NCI-H2029 (cell line): ENCODE measurements at regions not wholly inside any gene's neighbourhood (a gene's known extent, or its start where the extent isn't known, plus 50 kb on each side); places are given as distances from the start of the nearest gene placed in this dataset.
"Not testable (repeated sequence)": the region's sequence is repeated elsewhere in the genome, so short reads cannot be mapped to it uniquely, and the experiment has no call there.

Experiments used
- DNase-seq: peaks from one replicate; lab custom pipeline; 2025; lab: John Stamatoyannopoulos, UW

DNA sequence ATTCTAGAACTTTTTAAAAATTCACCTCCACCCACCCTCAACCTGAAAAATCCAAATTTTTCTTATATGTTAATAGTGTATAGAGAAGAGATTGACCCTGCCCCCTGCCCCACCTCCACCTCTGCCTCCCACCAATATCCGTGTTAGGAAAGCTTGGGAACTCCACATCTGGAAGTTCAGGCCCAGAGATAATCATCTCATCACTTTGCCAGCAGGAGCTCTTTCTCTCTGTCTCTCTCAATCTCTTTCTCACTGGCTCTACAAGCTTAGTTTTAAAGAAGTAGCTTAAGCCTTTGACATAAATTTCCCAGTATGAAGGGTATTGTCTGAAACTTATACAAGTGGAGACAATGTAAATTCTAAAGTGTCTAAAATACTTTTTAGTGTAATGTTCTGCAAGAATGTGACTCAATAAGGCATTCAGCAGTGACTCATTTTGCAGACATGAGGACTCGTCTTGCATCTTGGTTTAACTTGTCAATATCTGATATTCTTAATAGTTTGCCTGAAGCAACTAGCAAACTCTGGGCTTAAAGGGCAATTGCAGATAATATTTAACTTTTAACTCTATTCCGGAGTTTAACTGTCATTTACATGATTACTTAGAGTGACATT, 299.8 kb upstream of the EPHA3 start:
- DNase-seq, result no peak

DNA sequence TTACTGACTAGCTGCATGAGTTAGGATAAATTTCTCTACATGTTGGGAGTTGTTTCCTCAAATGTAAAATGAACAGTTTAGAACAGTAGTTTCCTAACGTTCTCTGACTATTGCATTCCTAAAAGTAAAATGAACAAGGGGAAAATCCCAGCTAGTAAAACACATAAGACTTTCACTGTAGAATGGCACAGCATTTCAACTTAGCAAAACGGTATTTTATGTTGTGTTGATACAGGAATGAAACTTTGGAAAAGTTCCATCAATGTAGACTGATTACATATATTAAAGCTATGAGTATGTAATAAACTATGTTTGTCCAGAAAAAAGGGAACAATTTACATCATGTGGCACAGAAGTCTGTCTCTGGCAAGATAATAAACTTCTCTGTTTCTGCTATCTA, 297.4 kb upstream of the EPHA3 start:
- no peak for DNase-seq

DNA sequence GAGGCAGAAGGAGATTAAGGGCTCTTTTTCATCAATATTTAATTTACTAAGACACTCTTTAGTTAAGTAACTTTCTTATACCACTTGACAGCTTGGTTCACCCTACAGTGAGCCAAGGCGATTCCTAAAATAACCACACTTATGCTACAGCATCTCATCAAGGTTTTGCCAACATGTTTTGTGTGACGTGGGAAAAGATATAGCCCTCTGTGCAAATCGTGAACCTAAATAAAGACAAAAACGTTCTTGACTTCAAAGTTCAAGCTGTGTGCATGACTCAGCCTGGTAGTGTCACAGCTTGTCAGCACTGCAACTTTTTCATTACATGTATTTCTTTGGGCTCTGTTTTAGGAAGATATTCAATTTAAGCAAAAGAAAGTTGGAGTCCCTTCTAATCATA, 297.0 kb upstream of the EPHA3 start:
- no peak for DNase-seq

DNA sequence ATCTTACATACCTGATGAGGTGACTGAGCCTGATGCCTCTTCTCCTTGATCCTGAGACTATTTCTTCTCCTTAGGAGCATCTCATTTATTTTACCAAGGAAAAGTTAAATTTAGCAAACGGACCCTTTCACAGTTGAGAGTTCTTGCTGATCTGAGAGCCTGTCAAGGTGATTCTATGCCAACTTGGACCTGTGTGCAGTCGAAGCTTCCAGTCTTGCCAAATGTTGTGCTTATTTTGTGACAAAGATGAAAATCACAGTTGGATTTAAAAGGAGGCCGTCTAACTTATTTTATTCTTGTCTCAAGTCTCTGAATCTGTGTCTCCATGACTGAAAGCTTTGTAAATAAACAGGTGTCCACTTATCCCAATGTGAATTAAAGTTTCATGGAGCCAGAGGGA, 296.3 kb upstream of the EPHA3 start:
- no peak for DNase-seq

DNA sequence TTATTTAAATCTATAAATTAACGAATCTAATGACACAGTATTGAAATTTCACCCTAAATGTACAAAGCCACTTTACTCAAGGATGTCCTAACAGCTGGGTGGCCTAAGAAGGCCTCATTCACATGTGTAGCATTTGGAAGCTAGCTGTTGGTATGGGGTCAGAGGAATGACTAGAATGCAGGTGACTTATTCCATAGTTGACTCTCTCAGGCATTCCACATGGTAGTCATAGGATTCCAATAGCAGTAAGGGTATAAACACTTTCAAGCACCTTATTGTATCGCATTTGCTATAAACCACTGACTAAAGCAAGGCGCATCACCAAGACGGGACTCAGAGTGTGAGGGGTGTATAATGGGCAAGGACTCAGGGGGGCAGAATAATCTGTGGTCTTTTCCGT, 294.8 kb upstream of the EPHA3 start:
- DNase-seq, result no peak

DNA sequence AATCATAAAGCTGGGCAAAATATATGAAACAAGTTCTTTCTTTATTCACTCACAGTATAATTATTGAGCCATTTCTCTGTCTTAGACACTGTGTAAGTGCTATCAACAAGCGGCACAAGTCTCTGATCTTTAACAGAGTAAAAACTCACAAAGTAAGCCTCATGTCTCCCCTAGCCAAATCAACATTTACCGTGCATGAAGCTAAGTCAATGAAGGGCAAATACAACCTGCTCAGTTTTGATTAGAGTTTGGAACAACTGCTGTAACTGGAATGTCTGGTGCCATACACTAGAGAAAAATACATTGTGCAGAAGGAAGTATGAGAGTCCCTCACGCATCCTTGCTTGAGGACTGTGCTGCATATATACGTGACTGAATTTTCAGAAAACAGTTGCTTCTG, 291.0 kb upstream of the EPHA3 start:
- no peak for DNase-seq

DNA sequence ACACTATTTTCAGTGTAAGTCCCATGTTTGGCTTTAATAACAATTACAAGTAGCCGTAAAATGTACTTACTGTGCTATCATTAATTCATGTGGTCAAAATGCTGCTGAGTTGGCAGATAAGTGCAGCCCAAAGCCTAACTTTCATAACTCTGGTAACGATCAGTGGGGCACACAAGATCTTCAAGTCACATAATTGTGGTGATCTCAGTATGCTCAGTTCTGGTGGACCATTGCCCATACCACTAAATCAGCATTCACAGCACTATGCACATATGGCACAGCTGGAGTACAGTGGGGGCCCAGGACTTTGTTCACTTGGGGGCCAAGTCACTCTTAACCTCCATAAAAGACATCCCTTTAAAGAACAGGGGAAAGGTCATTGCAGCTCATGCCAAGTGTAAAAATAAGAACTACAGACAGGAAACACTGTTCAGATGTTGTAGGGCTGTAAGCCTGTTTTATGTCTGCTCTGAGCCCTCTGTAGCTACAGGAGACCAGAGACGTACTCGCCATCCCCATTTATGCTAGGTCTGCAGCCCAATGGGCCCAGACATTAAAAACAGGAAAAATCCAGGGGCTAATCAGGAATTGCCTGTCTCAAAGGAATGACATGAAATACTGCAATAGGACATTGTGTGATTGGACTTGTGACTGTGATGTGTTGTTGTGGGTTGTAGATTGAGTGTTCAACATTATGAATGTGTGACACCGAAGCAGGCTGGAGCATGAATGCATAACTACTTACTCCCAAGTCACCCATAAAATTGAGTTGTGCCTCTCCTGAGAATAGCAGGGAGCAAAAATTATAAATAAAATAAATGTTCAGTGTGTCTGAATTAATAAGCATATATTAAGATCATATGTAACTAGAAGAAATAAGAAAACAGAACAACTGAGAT, 282.5 kb upstream of the EPHA3 start:
- no peak for DNase-seq

DNA sequence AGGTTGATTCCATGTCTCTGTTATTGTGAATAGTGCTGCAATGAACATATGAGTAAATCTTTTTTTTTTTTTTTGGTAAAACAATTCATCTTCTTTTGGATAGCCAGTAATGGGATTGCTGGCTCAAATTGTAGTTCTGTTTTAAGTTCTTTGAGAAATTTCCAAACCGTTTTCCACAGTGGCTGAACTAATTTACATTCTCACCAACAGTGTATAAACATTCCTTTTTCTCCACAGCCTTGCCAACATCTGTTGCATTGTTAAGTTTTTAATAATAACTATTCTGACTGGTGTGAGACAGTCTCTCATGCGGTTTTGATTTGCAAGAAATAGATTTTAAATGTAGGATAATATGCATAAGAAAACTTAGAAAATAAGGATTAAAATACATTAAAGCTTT, 279.0 kb upstream of the EPHA3 start:
- no peak for DNase-seq

DNA sequence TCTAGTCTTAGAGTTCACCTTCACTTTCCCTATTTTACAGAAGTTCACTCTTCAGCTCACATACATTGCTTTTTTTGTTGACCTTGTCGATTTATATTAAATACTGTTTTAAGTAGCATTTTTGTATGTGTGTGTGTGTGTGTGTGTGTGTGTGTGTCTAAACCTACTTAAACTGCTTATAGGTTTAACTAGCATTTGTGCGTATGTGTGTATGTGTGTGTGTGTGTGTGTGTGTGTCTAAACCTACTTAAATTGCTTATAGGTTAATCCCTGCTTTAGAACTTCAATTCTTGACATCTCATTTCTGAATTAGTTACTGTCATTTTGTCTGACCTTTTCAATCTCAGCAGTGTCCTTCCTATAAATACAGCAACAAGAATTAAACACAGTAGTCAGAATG, 254.8 kb upstream of the EPHA3 start:
- DNase-seq, result no peak

DNA sequence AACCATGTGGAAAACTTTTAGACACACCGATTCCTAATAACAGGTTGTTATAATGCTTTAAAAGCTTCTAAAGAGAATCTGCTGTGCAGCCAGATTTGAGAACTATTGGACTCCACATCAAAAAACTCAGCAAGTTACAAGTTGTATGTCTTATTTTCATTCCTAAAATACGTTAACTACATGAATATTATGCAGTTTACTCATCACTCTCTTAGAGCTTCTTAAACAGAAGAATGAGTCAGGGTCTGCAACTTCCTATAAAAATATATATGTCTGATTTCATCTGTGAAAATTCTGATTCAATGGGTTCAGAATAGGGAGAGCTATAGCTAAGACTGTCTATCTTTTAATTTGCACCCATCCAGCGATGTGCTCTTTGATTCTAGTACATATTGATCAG, 244.2 kb upstream of the EPHA3 start:
- no peak for DNase-seq

DNA sequence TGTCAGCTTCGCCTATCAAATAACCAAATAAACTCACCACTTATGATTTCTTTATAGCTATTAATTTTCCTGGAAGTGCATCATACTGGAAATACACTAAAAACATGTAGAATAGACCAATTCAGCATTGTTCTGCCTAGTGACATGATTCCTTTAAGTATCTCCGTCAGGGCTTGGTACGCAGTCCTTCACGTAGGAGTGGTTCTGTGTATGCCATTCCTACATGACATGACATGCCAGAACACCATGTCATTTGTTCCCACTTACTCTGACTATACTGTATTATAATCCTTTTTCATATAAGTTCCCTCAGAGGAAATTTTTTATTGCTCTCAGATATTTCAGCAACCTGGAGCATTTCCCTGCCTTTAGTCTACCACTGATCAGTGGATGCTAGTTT, 230.7 kb upstream of the EPHA3 start:
- DNase-seq, result no peak

DNA sequence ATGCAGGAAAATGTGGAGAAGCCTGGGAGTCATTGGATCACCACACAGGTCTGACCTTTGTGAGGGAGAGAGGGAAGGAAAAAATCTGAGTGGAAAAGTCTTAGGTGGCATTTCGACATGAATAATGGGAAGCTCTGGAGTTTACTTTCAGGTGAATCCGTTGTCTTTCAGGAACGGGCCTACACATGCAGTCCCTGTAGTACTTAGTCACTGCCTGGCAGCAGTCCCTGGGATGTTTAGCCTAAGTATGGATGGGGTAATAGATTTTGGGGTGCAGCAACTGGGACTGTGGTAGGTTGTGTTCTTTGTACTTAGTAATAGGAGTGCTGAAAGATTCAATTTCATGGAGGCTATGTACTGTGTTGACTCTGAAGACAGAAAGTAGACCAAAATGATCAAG, 227.5 kb upstream of the EPHA3 start:
- DNase-seq, result no peak

DNA sequence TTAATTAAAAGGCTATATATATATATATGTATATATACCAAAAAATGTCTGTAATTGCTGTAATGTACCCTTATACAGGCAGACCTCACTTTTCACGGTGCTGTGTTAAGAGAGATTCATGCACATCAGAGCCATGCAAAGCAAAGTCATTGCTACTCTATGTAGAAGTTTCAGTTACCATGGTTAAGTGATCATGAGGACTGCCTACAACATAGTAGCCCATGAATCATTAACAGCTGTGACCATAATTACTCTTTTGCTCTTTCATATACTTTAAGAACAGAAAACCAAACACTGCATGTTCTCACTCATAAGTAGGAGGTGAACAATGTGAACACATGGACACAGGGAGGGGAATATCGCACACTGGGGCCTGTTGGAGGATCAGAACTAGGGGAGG, 225.3 kb upstream of the EPHA3 start:
- DNase-seq, result no peak

DNA sequence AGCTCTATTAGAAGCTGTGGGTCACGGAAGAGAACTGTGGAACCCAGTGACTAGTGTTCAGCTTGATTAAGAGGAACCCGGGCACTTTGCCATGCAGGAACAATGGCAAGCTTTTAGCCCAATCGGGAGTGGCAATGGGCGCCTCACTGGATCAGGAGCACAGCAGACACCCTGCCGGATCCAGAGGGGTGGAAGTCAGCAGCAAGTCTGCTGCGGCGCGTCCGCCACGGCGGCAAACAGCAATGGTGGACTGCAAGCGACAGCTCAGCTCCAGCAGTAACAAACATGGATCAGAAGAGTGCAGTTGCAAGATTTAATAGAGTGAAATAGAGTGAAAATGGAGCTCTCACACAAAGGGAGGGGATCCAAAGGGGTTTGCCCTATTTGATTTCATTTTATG, 220.8 kb upstream of the EPHA3 start:
- DNase-seq, result not testable (repeated sequence)

DNA sequence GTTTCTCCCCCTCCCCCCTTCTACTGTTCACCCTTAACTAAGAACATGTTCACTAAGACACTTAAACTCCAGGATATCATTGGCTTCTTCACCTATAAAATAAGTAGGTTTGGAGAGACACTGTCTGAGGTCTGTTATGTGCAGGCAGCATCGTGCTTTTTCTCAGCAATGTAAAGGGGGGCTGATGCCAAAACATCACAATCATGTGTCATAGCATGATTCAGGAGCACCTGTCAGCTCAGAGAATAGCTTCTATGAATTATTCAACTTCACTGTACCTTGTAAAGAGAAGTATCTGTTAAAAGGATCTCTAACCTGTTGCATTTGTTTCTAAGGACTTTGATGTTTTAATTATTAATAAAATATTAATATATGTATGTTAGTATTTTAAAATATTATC, 211.4 kb upstream of the EPHA3 start:
- DNase-seq, result no peak

DNA sequence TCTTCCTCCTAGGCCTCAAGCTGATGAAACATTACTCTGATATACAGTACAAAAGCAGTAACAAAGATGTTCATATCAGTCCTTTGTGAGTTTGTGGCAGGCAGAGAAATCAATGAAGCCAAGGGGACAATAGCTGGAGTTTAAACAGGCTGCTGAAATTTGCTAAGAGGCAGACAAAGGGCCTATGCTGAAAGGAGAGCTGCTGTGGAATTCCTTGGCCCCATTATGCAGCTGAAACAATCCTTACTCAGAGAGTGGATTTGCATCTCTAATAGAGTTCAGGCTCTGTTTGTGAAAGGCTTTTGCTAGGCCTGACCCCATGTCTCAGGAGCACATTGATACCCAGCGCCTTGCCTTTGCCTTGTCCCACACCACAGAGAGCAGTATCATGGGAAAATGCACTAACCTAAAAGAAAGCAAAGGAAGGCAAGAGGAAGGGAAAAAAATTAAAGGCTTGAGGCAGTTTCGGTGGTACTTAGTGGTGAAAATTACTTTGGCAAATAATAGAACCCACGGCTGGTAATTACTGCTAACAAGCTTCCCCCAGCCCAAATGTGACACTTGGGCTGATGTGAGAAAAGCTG, 195.0 kb upstream of the EPHA3 start:
- no peak for DNase-seq

DNA sequence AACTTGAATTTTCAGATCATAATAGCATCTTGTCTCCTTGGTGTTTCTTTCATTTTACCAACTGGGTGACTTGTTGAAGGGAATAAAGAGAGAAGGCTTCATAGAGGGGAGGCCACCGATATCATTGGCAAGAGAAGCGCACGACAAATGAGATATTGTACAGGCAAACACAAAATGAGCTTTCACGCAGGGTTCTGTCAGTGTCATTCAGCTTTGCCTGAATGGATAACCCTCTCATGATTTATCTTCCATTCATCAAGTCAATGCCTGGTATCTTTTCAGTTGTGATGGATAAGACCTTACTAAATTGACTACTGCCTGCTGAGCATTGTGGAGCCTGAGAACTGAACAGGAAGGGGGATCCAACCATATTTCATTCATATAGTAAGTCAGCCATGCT, 188.6 kb upstream of the EPHA3 start:
- DNase-seq, result no peak

DNA sequence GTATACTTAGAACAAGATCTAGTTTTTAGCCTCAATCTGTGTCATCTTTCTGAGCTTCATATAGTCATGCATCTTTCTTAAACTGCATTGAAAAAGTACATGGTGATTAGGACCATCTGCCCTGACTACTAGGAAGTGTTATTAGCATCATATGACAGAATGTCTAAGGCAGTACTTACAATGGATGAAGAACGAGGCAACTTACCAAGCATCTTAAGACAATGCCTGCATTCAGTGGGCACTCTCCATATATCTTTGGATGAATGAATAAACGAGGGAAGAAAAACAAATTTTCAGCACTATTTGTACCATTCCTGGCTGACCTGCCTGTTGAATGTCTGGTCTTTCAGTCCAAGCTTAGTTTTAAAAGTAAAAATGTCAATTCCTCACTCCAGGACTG, 185.4 kb upstream of the EPHA3 start:
- DNase-seq, result no peak

DNA sequence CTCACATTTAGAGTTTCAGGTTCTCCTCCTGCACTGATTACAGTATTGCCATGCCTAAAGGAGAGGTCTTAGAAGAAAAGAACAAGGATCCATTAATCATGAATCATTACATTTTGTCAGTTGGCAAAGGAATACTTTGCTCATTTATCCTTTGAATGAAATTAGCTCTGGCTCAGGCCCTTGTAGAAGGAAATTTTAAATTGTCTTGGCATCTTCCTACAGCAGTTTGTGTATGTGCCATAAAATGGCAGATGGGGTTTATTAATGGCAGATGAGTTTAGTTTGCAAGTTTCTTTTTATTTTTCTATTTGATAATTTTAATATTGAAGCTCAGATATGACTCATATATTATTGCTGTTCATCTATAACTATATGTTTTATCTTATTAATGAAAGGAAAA, 181.2 kb upstream of the EPHA3 start:
- DNase-seq, result no peak

DNA sequence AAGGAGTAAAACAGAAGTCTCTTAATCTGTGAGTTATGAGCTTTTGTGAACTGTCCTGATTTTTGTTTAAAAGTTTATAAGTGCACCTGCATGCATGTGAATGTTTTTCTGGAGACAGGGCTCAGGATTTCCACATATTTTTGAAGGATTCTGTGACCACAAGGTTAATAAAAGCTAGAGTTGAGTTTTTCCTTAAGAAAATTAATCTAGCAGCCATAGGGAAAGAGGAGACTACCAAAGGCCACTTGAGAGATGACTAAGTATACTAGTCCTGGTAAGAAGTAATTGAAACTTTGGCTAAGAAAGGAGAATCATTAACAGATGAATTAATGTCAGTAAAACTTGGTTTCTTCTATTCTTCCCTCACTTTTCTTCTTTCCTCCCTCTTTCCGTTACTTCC, 176.8 kb upstream of the EPHA3 start:
- no peak for DNase-seq

DNA sequence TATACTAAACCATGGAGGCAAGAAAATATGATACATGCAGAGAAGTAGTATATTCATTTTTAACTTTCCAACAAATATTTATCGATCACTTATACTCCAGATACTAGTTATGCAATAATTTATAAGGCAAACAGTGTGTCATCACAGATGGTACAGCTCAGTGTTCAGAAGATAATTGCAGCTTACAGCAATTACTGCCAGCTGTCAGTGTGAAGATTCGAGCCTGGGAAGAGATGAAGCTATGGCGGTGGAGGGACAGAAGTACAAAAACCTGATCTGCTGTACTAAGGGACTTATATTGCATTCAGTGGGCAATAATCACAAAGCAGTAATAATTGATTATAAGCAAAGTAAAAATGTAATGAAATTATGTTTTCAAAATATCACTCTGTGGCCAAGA, 170.6 kb upstream of the EPHA3 start:
- DNase-seq, result no peak

DNA sequence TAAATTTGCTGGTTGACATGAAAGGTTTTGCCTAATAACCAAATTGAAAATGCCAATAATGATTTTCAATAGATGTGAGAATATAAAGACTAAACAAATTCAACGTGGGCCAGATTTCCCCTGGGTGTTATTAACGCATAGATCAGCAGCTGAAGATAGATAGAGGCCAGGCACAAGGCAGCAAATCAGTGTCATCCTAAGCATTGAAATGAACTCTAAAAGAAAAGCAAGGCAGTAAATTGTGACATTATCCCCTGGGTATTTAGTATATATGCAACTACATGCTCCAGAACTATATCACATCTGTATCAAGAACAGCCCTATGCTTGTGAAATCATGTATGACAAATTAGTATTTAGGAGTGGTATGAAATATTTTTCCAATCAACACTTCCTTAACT, 167.1 kb upstream of the EPHA3 start:
- DNase-seq, result no peak

DNA sequence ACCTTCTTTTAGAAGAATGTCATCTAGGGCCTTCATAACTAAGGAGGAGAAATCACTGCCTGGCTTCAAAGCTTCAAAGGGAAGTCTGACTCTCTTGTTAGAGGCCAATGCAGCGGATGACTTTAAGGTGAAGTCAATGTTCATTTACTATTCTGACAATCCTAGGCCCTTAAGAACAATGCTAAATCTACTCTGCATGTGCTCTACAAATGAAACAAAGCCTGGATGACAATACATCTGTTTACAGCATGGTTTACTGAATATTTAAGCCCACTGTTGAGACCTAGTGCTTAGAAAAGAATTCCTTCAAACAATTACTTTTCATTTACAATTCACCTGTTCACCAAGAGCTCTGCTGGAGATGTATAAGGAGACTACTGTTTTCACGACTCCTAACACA, 160.4 kb upstream of the EPHA3 start:
- no peak for DNase-seq

DNA sequence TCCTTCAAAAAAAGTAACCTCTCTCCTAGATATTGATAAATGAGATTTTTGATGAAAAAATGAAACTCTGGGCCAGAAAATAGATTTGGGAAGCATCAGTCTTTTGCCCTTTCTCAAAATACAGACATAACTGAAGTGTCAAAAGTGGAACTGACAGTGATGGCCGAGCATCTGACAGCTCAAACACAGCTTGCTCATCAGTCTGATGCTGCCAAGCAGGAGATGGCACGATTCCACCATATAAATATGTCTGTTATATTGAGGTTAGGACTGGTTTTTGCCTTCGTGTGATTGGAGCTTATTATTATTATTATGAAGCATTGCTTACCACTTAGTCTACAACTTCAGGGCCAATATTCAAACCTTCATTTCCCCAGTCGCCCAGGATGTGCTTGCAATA, 152.6 kb upstream of the EPHA3 start:
- DNase-seq, result no peak
